ENCODE measurements at regions not wholly inside any gene's neighbourhood (a gene's known extent, or its start where the extent isn't known, plus 50 kb on each side); places are given as distances from the start of the nearest gene placed in this dataset.

- TF ChIP-seq, protein P1, sequence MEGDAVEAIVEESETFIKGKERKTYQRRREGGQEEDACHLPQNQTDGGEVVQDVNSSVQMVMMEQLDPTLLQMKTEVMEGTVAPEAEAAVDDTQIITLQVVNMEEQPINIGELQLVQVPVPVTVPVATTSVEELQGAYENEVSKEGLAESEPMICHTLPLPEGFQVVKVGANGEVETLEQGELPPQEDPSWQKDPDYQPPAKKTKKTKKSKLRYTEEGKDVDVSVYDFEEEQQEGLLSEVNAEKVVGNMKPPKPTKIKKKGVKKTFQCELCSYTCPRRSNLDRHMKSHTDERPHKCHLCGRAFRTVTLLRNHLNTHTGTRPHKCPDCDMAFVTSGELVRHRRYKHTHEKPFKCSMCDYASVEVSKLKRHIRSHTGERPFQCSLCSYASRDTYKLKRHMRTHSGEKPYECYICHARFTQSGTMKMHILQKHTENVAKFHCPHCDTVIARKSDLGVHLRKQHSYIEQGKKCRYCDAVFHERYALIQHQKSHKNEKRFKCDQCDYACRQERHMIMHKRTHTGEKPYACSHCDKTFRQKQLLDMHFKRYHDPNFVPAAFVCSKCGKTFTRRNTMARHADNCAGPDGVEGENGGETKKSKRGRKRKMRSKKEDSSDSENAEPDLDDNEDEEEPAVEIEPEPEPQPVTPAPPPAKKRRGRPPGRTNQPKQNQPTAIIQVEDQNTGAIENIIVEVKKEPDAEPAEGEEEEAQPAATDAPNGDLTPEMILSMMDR (IDR thresholded peaks at IDR 0.05), result no peak
- TF ChIP-seq POLR2A (IDR thresholded peaks at IDR 0.05), result no peak
Observed at GRCh38 chr14:104394409-104394851, 185.1 kb upstream of the C14orf180 start.

Measured in breast epithelium (tissue), 3 donors.